Spinal cord (tissue), 9 donors: ENCODE measurements at regions not wholly inside any gene's neighbourhood (a gene's known extent, or its start where the extent isn't known, plus 50 kb on each side); places are given as distances from the start of the nearest gene placed in this dataset.

Source experiments
- DNase-seq, 6 donors: peaks; one replicate each; pipeline versions ENCODE4 v3.0.0 to v3.0.0-alpha.2; 2013 to 2015; ENCODE audit warnings: low spot score in 6 of 6, low read depth in 4 of 6
- H3K27ac ChIP-seq: one replicate; pipeline ENCODE4 v1.5.1; 2013; ENCODE audit warnings: low read depth, low read length, control low read depth
- H3K27me3 ChIP-seq: one replicate; pipeline ENCODE4 v1.6.1; 2013; ENCODE audit warnings: low read length; ENCODE audit not compliant: control insufficient read depth, insufficient read depth
- H3K36me3 ChIP-seq: one replicate; pipeline ENCODE4 v1.6.1; 2013; ENCODE audit warnings: low read length; ENCODE audit not compliant: control insufficient read depth, insufficient read depth
- H3K4me1 ChIP-seq: one replicate; pipeline ENCODE4 v1.6.1; 2013; ENCODE audit warnings: low read length; ENCODE audit not compliant: control insufficient read depth, insufficient read depth
- H3K4me3 ChIP-seq: one replicate; pipeline ENCODE4 v1.5.1; 2013; ENCODE audit warnings: low read depth, low read length, control low read depth
- H3K9me3 ChIP-seq: one replicate; pipeline ENCODE4 v1.6.1; 2013; ENCODE audit warnings: low read length; ENCODE audit not compliant: control insufficient read depth, insufficient read depth
- WGBS: methylation state at CpG from one replicate; pipeline ENCODE4 v1.1.5; 2013; ENCODE audit warnings: missing lambda C conversion rate; ENCODE audit not compliant: insufficient coverage; 5-methylcytosine and 5-hydroxymethylcytosine counted together
- donor health status: healthy.

- H3K4me3 ChIP-seq: no peak overlapping the region
- no peaks in the 10 kb centered on the region for H3K9me3 ChIP-seq
- DNase-seq: no peak
- peaks cover 2% of the 10 kb centered on the region for H3K27me3 ChIP-seq
- no peak overlapping the region for H3K27ac ChIP-seq
- 61% methylated on average over 4 of the region's 8 CpGs for WGBS
- H3K4me1 ChIP-seq: no peaks in the 10 kb centered on the region
- H3K36me3 ChIP-seq: no peaks in the 10 kb centered on the region
These were observed 56.9 kb downstream of the RDH14 start for GRCh38 chr2:18503376-18504228.

GRCh38 chr2:18502142-18502541 lies 58.3 kb downstream of the RDH14 start:
- H3K9me3 ChIP-seq: no peaks in the 10 kb centered on the region
- 90% methylated on average over 2 of the region's 2 CpGs for WGBS
- no peak for DNase-seq
- H3K4me3 ChIP-seq: no peak overlapping the region
- H3K36me3 ChIP-seq: no peaks in the 10 kb centered on the region
- peaks cover 2% of the 10 kb centered on the region for H3K27me3 ChIP-seq
- H3K4me1 ChIP-seq: no peaks in the 10 kb centered on the region
- no peak overlapping the region for H3K27ac ChIP-seq

GRCh38 chr2:18501729-18502128 lies 58.7 kb downstream of the RDH14 start:
- Histone ChIP-seq H3K9me3 (no peaks in the 10 kb centered on the region), H3K4me1 (no peaks in the 10 kb centered on the region), H3K27ac (no peak overlapping the region), H3K27me3 (peaks cover 2% of the 10 kb centered on the region), H3K36me3 (no peaks in the 10 kb centered on the region), H3K4me3 (no peak overlapping the region)
- no CpG with 5 or more reads among the region's 1 CpG for WGBS
- no peak for DNase-seq

GRCh38 chr2:18501156-18501555 lies 59.3 kb downstream of the RDH14 start:
- no peak for DNase-seq
- no peak overlapping the region for H3K4me3 ChIP-seq
- H3K27me3 ChIP-seq: peaks cover 2% of the 10 kb centered on the region
- 58% methylated on average over 2 of the region's 2 CpGs for WGBS
- no peak overlapping the region for H3K27ac ChIP-seq
- no peaks in the 10 kb centered on the region for H3K4me1 ChIP-seq
- no peaks in the 10 kb centered on the region for H3K9me3 ChIP-seq
- H3K36me3 ChIP-seq: no peaks in the 10 kb centered on the region

GRCh38 chr2:18500333-18500732 lies 60.1 kb downstream of the RDH14 start:
- WGBS: 75% methylated on average over 2 of the region's 4 CpGs
- DNase-seq: no peak
- Histone ChIP-seq H3K9me3 (no peaks in the 10 kb centered on the region), H3K36me3 (no peaks in the 10 kb centered on the region), H3K27me3 (peaks cover 2% of the 10 kb centered on the region), H3K4me3 (no peak overlapping the region), H3K4me1 (no peaks in the 10 kb centered on the region), H3K27ac (no peak overlapping the region)

- H3K27me3 ChIP-seq: peaks cover 2% of the 10 kb centered on the region
- no peak overlapping the region for H3K4me3 ChIP-seq
- H3K36me3 ChIP-seq: no peaks in the 10 kb centered on the region
- no peaks in the 10 kb centered on the region for H3K4me1 ChIP-seq
- no peak for DNase-seq
- no peaks in the 10 kb centered on the region for H3K9me3 ChIP-seq
- H3K27ac ChIP-seq: no peak overlapping the region
These were observed 61.9 kb downstream of the RDH14 start for GRCh38 chr2:18498531-18498930.

- H3K36me3 ChIP-seq: no peaks in the 10 kb centered on the region
- no peaks in the 10 kb centered on the region for H3K4me1 ChIP-seq
- no peak overlapping the region for H3K4me3 ChIP-seq
- no peak for DNase-seq
- WGBS: no CpG with 5 or more reads among the region's 4 CpGs
- peaks cover 2% of the 10 kb centered on the region for H3K27me3 ChIP-seq
- no peaks in the 10 kb centered on the region for H3K9me3 ChIP-seq
- H3K27ac ChIP-seq: no peak overlapping the region
These were observed 63.9 kb downstream of the RDH14 start for GRCh38 chr2:18496516-18496915.

- WGBS: 85% methylated on average over 2 of the region's 2 CpGs
- Histone ChIP-seq H3K4me3 (no peak overlapping the region), H3K27ac (no peak overlapping the region), H3K36me3 (no peaks in the 10 kb centered on the region), H3K4me1 (no peaks in the 10 kb centered on the region), H3K9me3 (no peaks in the 10 kb centered on the region), H3K27me3 (no peaks in the 10 kb centered on the region)
- DNase-seq: no peak
These were observed 65.4 kb downstream of the RDH14 start for GRCh38 chr2:18495058-18495457.

- WGBS: no CpG with 5 or more reads among the region's 2 CpGs
- DNase-seq: no peak
These were observed 67.7 kb downstream of the RDH14 start for GRCh38 chr2:18492721-18493120.

GRCh38 chr2:18491577-18491976 lies 68.9 kb downstream of the RDH14 start:
- Histone ChIP-seq H3K36me3 (no peaks in the 10 kb centered on the region), H3K27me3 (no peaks in the 10 kb centered on the region), H3K4me1 (no peaks in the 10 kb centered on the region), H3K27ac (no peak overlapping the region), H3K4me3 (no peak overlapping the region), H3K9me3 (no peaks in the 10 kb centered on the region)
- WGBS: 89% methylated on average over 2 of the region's 3 CpGs
- no peak for DNase-seq

More at GRCh38 chr2:18492721-18493120, 67.7 kb downstream of the RDH14 start:
- Histone ChIP-seq H3K27me3 (no peaks in the 10 kb centered on the region), H3K36me3 (no peaks in the 10 kb centered on the region), H3K4me1 (no peaks in the 10 kb centered on the region), H3K4me3 (no peak overlapping the region), H3K27ac (no peak overlapping the region), H3K9me3 (no peaks in the 10 kb centered on the region)
